22Rv1 (cell line): ENCODE measurements at regions not wholly inside any gene's neighbourhood (a gene's known extent, or its start where the extent isn't known, plus 50 kb on each side); places are given as distances from the start of the nearest gene placed in this dataset.

Experiments used
- H3K27ac ChIP-seq: fragments of 450-650 bp; 2 replicates; pipeline ENCODE4 v1.5.1; 2017
- ZFX ChIP-seq: fragments of 450-650 bp; IDR thresholded peaks from 2 replicates; pipeline ENCODE4 v1.6.1; 2017; ENCODE audit warnings: antibody characterized with exemption, borderline replicate concordance
- TF ChIP-seq, protein P1 (sequence below): fragments of 450-650 bp; IDR thresholded peaks from 2 replicates; pipeline ENCODE4 v1.5.1; 2017; ENCODE audit warnings: mild to moderate bottlenecking

DNA sequence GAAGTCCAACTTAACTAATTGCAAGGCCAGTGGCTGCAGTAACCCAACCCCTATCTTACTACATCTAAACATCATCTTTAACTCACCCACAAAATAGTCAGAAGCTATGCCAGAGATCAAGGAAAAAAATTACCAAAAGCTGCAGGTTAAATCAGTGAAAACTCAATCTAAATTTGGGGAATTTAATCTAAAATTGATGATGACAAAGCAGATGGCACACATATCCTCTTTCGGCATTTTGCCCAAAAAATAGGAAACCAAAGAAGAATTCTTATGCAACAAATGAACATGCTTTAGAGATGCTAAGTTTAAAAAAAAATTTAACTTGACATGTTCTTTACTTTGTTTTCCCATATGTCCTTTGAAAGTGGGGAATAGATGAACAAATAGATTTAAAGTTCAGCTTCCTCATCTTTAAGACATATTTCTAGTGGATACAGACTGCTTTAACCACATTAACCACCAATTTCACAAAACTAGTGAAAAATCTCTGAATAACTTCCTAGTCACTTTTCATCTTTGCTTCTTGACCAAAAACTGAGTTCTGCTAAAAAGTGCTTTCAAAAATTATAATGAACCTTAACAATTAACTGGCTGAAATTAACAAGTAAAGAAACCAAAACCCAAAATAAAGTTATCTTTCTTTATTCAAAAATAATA lies 74.3 kb upstream of the CCDC150 start:
- no peak overlapping the region for H3K27ac ChIP-seq
- no peak for TF ChIP-seq ZFX
- TF ChIP-seq, protein P1, sequence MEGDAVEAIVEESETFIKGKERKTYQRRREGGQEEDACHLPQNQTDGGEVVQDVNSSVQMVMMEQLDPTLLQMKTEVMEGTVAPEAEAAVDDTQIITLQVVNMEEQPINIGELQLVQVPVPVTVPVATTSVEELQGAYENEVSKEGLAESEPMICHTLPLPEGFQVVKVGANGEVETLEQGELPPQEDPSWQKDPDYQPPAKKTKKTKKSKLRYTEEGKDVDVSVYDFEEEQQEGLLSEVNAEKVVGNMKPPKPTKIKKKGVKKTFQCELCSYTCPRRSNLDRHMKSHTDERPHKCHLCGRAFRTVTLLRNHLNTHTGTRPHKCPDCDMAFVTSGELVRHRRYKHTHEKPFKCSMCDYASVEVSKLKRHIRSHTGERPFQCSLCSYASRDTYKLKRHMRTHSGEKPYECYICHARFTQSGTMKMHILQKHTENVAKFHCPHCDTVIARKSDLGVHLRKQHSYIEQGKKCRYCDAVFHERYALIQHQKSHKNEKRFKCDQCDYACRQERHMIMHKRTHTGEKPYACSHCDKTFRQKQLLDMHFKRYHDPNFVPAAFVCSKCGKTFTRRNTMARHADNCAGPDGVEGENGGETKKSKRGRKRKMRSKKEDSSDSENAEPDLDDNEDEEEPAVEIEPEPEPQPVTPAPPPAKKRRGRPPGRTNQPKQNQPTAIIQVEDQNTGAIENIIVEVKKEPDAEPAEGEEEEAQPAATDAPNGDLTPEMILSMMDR, result no peak

DNA sequence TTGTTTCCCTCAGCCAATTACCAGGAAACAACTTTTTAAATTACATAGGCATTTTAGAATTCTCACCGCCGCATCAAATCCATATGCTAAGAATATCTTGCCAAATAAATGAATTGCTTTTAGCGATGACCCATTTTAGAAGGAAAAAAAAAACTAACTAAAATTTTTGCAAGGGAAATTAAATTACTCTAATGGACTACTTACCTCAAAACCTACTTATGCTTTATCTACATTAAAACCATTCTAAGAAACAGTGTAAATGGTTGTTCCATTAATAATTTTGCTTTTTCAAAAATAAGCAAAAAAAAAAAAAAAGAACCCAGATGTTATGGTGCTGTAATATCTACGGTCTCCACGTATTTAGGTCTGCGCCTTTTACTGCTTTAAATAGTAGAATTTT lies 73.5 kb upstream of the CCDC150 start:
- H3K27ac ChIP-seq, result no peak overlapping the region
- TF ChIP-seq, protein P1, result no peak
- no peak for TF ChIP-seq ZFX

DNA sequence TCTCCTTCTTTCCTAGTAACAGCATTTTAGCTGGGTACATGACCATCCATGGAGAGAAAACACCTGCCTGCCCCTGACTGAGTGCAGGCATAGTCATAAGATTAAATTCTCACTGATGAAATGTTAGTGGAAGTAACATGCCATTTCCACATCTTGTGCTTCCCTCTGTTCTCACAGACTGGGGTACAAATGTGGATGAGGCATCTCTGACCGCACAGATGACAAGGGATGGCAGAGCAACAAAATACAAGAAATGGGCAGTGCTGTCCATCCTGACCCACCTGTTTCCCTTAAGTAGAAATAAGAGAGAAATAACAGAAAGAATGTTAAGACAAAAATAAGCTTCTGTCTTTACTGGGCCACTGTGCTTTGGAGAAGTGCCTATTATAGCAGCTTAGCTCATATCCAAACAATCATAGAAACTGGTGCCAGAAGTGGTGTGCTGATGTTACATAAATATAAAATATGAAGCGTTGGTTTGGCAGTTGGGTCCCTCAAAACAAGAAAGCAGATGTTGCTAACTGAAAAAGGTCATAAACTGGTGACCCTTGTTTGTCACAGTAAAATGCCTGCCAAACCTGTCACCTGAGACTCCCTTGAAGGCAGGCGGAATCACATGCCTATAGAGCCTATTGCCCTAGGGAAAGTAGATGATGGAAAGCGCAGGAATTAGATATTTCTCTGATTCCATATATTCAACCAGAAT lies 72.4 kb upstream of the CCDC150 start:
- TF ChIP-seq ZFX, result no peak
- no peak overlapping the region for H3K27ac ChIP-seq

DNA sequence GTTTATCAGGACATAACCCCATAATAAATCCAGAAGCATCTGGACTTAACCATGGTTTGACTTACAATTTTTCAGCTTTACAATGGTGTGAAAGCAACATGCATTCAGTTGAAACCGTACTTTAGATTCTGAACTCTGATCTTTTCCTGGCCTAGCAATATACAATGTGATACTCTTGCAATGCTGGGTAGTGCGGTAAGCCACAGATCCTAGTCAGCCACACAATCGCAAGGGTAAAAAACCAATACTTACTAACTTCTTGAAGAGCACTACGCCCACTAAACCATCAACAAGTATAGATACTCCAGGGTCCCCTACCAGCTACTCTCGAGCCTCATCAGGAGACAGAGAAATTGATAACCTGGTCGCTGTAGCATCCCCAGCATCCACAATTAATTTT lies 71.0 kb upstream of the CCDC150 start:
- H3K27ac ChIP-seq, result no peak overlapping the region
- TF ChIP-seq, protein P1, result no peak
- no peak for TF ChIP-seq ZFX

DNA sequence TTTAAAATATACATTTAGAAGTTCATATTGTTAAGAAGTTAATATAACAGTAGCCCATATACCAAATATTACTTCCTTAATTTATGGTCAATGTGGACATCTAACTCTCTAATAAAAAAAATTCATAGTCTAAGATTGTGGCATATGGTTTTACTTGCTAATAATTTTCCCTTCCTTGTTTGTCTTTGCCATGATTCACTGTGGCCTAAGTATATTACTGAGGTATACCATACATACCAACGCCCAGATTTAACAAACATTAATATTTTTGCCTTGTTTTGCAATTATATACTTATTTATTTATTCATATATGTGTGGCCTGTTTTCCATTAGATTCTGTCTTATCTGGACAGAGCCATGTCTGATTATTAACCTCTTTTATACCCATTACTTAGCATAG lies 54.6 kb upstream of the CCDC150 start:
- no peak for TF ChIP-seq ZFX
- TF ChIP-seq, protein P1, result no peak
- H3K27ac ChIP-seq, result no peak overlapping the region

DNA sequence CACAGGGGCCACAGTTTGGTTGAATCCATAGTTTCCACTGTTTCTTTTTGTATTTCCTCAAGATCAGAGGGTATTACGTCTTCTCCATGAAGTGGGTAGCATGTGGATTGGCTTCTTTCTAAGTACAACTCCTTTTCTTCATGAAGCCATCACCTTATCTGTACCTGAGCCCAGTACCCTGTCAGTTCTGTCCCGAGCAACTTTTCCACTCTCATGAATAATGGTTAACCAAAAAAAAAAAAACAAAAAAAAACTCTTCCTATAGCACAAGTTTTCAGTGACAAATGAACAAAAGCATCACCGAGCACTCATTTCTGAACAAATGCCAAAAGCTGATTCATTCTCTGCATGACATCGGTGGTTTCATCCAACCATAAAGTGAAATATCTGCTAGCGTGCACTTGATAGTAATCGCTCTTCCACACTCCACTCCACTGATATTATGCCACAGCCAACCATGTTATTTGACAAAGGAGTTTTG lies 53.0 kb upstream of the CCDC150 start:
- no peak for TF ChIP-seq ZFX
- TF ChIP-seq, protein P1, result no peak
- H3K27ac ChIP-seq, result no peak overlapping the region

DNA sequence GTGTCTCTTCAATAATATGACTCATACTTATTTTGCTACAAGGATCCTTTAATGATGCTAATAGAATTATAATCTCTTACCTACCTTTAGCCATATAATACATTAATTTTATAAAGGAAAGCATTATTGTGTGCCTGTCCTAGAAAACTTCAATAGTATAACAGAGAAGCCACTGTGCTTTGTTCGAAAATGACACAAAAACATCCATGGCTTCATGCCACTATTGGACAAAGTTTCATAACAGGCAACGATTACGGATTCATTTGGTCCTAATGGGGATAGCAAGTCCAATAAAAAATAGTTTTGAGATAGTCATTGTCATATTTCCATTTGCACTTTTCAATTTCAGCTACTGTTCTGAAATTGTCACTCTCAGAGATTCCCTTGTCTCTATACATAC lies 52.5 kb upstream of the CCDC150 start:
- TF ChIP-seq ZFX, result no peak
- H3K27ac ChIP-seq, result no peak overlapping the region

DNA sequence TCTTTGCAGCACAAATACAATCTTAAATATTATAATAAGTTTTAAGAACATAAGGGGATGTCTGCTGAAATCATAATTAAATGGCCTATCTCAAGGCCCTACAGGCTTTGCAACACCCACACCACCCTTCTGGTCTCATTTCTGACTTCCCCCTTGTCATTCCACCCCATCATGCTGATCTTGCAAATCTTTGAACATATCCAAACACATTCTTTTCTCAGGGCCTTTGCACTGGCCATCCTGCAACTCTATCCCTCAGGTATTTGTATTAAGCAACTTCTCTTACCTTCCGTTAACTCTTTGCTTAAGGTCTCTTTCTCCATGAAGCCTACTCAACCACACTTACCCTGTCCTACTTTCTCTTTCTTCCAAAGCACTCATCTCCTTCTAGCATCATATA lies 51.8 kb upstream of the CCDC150 start:
- TF ChIP-seq, protein P1, result no peak
- TF ChIP-seq ZFX, result no peak
- no peak overlapping the region for H3K27ac ChIP-seq
